CD8-positive, alpha-beta memory T cell (primary cell): ENCODE measurements at regions not wholly inside any gene's neighbourhood (a gene's known extent, or its start where the extent isn't known, plus 50 kb on each side); places are given as distances from the start of the nearest gene placed in this dataset.
"Not testable (repeated sequence)": the region's sequence is repeated elsewhere in the genome, so short reads cannot be mapped to it uniquely, and the experiment has no call there.

Source experiments
- CTCF ChIA-PET: fragments of 350-600 bp; sonication (Branson Sonifier 250); formaldehyde crosslinking; loops from one replicate; lab custom pipeline; 2021; ENCODE audit warnings: antibody characterized with exemption; lab: Charles Lee
- POLR2A ChIA-PET: fragments of 350-600 bp; sonication (Branson Sonifier 250); formaldehyde crosslinking; loops from one replicate; lab custom pipeline; 2021; ENCODE audit warnings: antibody characterized with exemption; lab: Charles Lee
- DNase-seq, 5 donors: peaks; one replicate each; pipeline versions ENCODE4 v3.0.0 to v3.0.0-alpha.2; 2020 to 2022; ENCODE audit warnings: mixed read lengths in 1 of 5
- H3K27ac ChIP-seq: one replicate; pipeline ENCODE4 v1.7.0; 2013; ENCODE audit warnings: low read depth, mild to moderate bottlenecking, low read length, moderate library complexity
- H3K27me3 ChIP-seq: 2 replicates; pipeline ENCODE4 v1.7.0; 2013; ENCODE audit warnings: low read length, mild to moderate bottlenecking; ENCODE audit not compliant: insufficient read depth, poor library complexity, severe bottlenecking
- H3K36me3 ChIP-seq: 2 replicates; pipeline ENCODE4 v1.7.0; 2013; ENCODE audit warnings: mild to moderate bottlenecking, low read length, moderate library complexity; ENCODE audit not compliant: insufficient read depth
- H3K4me1 ChIP-seq: 2 replicates; pipeline ENCODE4 v1.7.0; 2013; ENCODE audit warnings: mild to moderate bottlenecking, low read length, moderate library complexity; ENCODE audit not compliant: insufficient read depth
- H3K4me3 ChIP-seq: 2 replicates; pipeline ENCODE4 v1.7.0; 2013; ENCODE audit warnings: mild to moderate bottlenecking, low read length
- H3K9me3 ChIP-seq: 2 replicates; pipeline ENCODE4 v1.7.0; 2013; ENCODE audit warnings: mild to moderate bottlenecking, low read length
- H3K27ac Mint-ChIP-seq, 8 donors: one replicate each; pipeline ENCODE4 v1.8.0; 2020 to 2021; ENCODE audit warnings: mixed read lengths in 8 of 8, mild to moderate bottlenecking in 6 of 8, inconsistent platforms in 3 of 8, moderate library complexity in 3 of 8
- H3K27me3 Mint-ChIP-seq, 2 donors: one replicate each; pipeline ENCODE4 v1.8.0; 2020 to 2021; ENCODE audit warnings: mixed read lengths in 2 of 2, mild to moderate bottlenecking in 1 of 2, moderate library complexity in 1 of 2
- H3K36me3 Mint-ChIP-seq, 3 donors: one replicate each; pipeline ENCODE4 v1.8.0; 2020 to 2021; ENCODE audit warnings: mixed read lengths in 3 of 3, inconsistent platforms in 1 of 3, mild to moderate bottlenecking in 1 of 3
- H3K4me1 Mint-ChIP-seq, 3 donors: one replicate each; pipeline ENCODE4 v1.8.0; 2020 to 2021; ENCODE audit warnings: mixed read lengths in 3 of 3, inconsistent platforms in 1 of 3, mild to moderate bottlenecking in 1 of 3
- H3K4me3 Mint-ChIP-seq, 7 donors: one replicate each; pipeline ENCODE4 v1.8.0; 2020 to 2021; ENCODE audit warnings: mixed read lengths in 7 of 7, mild to moderate bottlenecking in 6 of 7, moderate library complexity in 4 of 7, inconsistent platforms in 2 of 7
- H3K9me3 Mint-ChIP-seq, 5 donors: one replicate each; pipeline ENCODE4 v1.8.0; 2020 to 2022; ENCODE audit warnings: mixed read lengths in 5 of 5, mild to moderate bottlenecking in 3 of 5, moderate library complexity in 2 of 5, inconsistent platforms in 1 of 5

- Histone ChIP-seq H3K4me3 (no peak overlapping the region), H3K9me3 (no peaks in the 10 kb centered on the region), H3K27ac (no peak overlapping the region), H3K27me3 (no peaks in the 10 kb centered on the region), H3K36me3 (no peaks in the 10 kb centered on the region), H3K4me1 (no peaks in the 10 kb centered on the region)
- peaks cover 0 to 13% (median 4%) of the 10 kb centered on the region in 5 donors for H3K9me3 Mint-ChIP-seq
- ChIA-PET CTCF (no interaction called here), POLR2A (no interaction called here)
- H3K27ac Mint-ChIP-seq = no peak overlapping the region
- H3K4me3 Mint-ChIP-seq = no peak overlapping the region
- no peaks in the 10 kb centered on the region for H3K36me3 Mint-ChIP-seq
- H3K27me3 Mint-ChIP-seq = no peaks in the 10 kb centered on the region
- no peaks in the 10 kb centered on the region for H3K4me1 Mint-ChIP-seq
- no peak for DNase-seq
These were observed 693.3 kb downstream of the DTWD2 start for GRCh38 chr5:118295045-118295444.

- Histone ChIP-seq H3K27me3 (no peaks in the 10 kb centered on the region), H3K9me3 (no peaks in the 10 kb centered on the region), H3K4me3 (no peak overlapping the region), H3K4me1 (no peaks in the 10 kb centered on the region), H3K36me3 (no peaks in the 10 kb centered on the region), H3K27ac (no peak overlapping the region)
- no peak overlapping the region for H3K27ac Mint-ChIP-seq
- CTCF ChIA-PET = no interaction called here
- H3K27me3 Mint-ChIP-seq = no peaks in the 10 kb centered on the region
- H3K4me1 Mint-ChIP-seq = no peaks in the 10 kb centered on the region
- peaks cover 0 to 20% (median 4%) of the 10 kb centered on the region in 5 donors for H3K9me3 Mint-ChIP-seq
- H3K4me3 Mint-ChIP-seq = no peak overlapping the region
- no peaks in the 10 kb centered on the region for H3K36me3 Mint-ChIP-seq
- POLR2A ChIA-PET = no interaction called here
- no peak for DNase-seq
These were observed 695.0 kb downstream of the DTWD2 start for GRCh38 chr5:118293378-118293777.

- no peak for DNase-seq
- H3K36me3 ChIP-seq = no peaks in the 10 kb centered on the region
- H3K27me3 ChIP-seq = no peaks in the 10 kb centered on the region
- H3K4me1 ChIP-seq = no peaks in the 10 kb centered on the region
- POLR2A ChIA-PET = no interaction called here
- H3K27ac ChIP-seq = no peak overlapping the region
- Mint-ChIP-seq H3K4me3 (no peak overlapping the region), H3K27me3 (no peaks in the 10 kb centered on the region), H3K36me3 (no peaks in the 10 kb centered on the region), H3K4me1 (no peaks in the 10 kb centered on the region), H3K9me3 (peaks cover 4 to 31% (median 10%) of the 10 kb centered on the region in 5 donors), H3K27ac (no peak overlapping the region)
- no peaks in the 10 kb centered on the region for H3K9me3 ChIP-seq
- no peak overlapping the region for H3K4me3 ChIP-seq
- CTCF ChIA-PET = no interaction called here
These were observed 698.1 kb downstream of the DTWD2 start for GRCh38 chr5:118290204-118290603.

- H3K36me3 Mint-ChIP-seq, H3K4me1 Mint-ChIP-seq, H3K27ac ChIP-seq, H3K27me3 Mint-ChIP-seq, H3K27ac Mint-ChIP-seq, H3K4me3 Mint-ChIP-seq, H3K4me1 ChIP-seq, CTCF ChIA-PET, POLR2A ChIA-PET, DNase-seq, H3K27me3 ChIP-seq, H3K4me3 ChIP-seq, H3K9me3 ChIP-seq, H3K36me3 ChIP-seq: not testable (repeated sequence)
- H3K9me3 Mint-ChIP-seq = peaks cover 0 to 22% (median 11%) of the 10 kb centered on the region in 5 donors
These were observed 704.1 kb downstream of the DTWD2 start for GRCh38 chr5:118284230-118284629.

- H3K27ac Mint-ChIP-seq, DNase-seq, H3K4me3 ChIP-seq, H3K4me3 Mint-ChIP-seq, H3K36me3 Mint-ChIP-seq, H3K36me3 ChIP-seq, CTCF ChIA-PET, H3K27me3 Mint-ChIP-seq, H3K4me1 Mint-ChIP-seq, H3K27ac ChIP-seq, H3K4me1 ChIP-seq, H3K9me3 ChIP-seq, POLR2A ChIA-PET, H3K27me3 ChIP-seq: not testable (repeated sequence)
- H3K9me3 Mint-ChIP-seq = peaks cover 3 to 22% (median 7%) of the 10 kb centered on the region in 5 donors
These were observed 705.8 kb downstream of the DTWD2 start for GRCh38 chr5:118282480-118283038.

- Mint-ChIP-seq H3K36me3 (no peaks in the 10 kb centered on the region), H3K4me1 (no peaks in the 10 kb centered on the region), H3K9me3 (peaks cover 3 to 16% (median 7%) of the 10 kb centered on the region in 5 donors), H3K27ac (no peak overlapping the region), H3K27me3 (peaks cover 0 to 2% of the 10 kb centered on the region in 2 donors), H3K4me3 (no peak overlapping the region)
- DNase-seq = no peak
- Histone ChIP-seq H3K36me3 (no peaks in the 10 kb centered on the region), H3K4me3 (no peak overlapping the region), H3K9me3 (no peaks in the 10 kb centered on the region), H3K27ac (no peak overlapping the region), H3K4me1 (no peaks in the 10 kb centered on the region), H3K27me3 (no peaks in the 10 kb centered on the region)
- POLR2A ChIA-PET = no interaction called here
- CTCF ChIA-PET = no interaction called here
These were observed 708.6 kb downstream of the DTWD2 start for GRCh38 chr5:118279540-118280294.

- ChIA-PET CTCF (no interaction called here), POLR2A (no interaction called here)
- H3K27ac ChIP-seq = no peak overlapping the region
- no peaks in the 10 kb centered on the region for H3K9me3 ChIP-seq
- H3K4me3 Mint-ChIP-seq = no peak overlapping the region
- H3K27me3 ChIP-seq = no peaks in the 10 kb centered on the region
- no peaks in the 10 kb centered on the region for H3K27me3 Mint-ChIP-seq
- peaks cover 1 to 15% (median 12%) of the 10 kb centered on the region in 5 donors for H3K9me3 Mint-ChIP-seq
- H3K4me3 ChIP-seq = no peak overlapping the region
- no peaks in the 10 kb centered on the region for H3K36me3 Mint-ChIP-seq
- no peak overlapping the region for H3K27ac Mint-ChIP-seq
- no peaks in the 10 kb centered on the region for H3K4me1 ChIP-seq
- no peaks in the 10 kb centered on the region for H3K4me1 Mint-ChIP-seq
- no peak for DNase-seq
- H3K36me3 ChIP-seq = no peaks in the 10 kb centered on the region
These were observed 717.8 kb downstream of the DTWD2 start for GRCh38 chr5:118270526-118270925.

GRCh38 chr5:118258223-118258622 lies 730.1 kb downstream of the DTWD2 start:
- no peak overlapping the region for H3K27ac Mint-ChIP-seq
- H3K4me3 ChIP-seq = no peak overlapping the region
- POLR2A ChIA-PET = no interaction called here
- no peaks in the 10 kb centered on the region for H3K4me1 Mint-ChIP-seq
- CTCF ChIA-PET = no interaction called here
- H3K27me3 ChIP-seq = no peaks in the 10 kb centered on the region
- no peak for DNase-seq
- H3K36me3 Mint-ChIP-seq = no peaks in the 10 kb centered on the region
- H3K27me3 Mint-ChIP-seq = no peaks in the 10 kb centered on the region
- no peaks in the 10 kb centered on the region for H3K9me3 ChIP-seq
- no peaks in the 10 kb centered on the region for H3K36me3 ChIP-seq
- no peaks in the 10 kb centered on the region for H3K4me1 ChIP-seq
- no peak overlapping the region for H3K4me3 Mint-ChIP-seq
- H3K27ac ChIP-seq = no peak overlapping the region
- H3K9me3 Mint-ChIP-seq = peaks cover 0 to 21% (median 8%) of the 10 kb centered on the region in 5 donors
